Vagina (tissue), 2 donors: ENCODE measurements at regions not wholly inside any gene's neighbourhood (a gene's known extent, or its start where the extent isn't known, plus 50 kb on each side); places are given as distances from the start of the nearest gene placed in this dataset.

Experiments
- DNase-seq, 2 donors: peaks; one replicate each; pipeline ENCODE4 v3.0.0-alpha.2; 2017; ENCODE audit errors: extremely low spot score in 2 of 2
- H3K27ac ChIP-seq: fragments of 200-600 bp; sonication (generic); one replicate; pipeline ENCODE4 v1.5.1; 2019
- H3K27me3 ChIP-seq: fragments of 200-600 bp; sonication (generic); one replicate; pipeline ENCODE4 v1.5.1; 2019
- H3K36me3 ChIP-seq, 2 donors: fragments of 200-600 bp; sonication (generic); one replicate each; pipeline ENCODE4 v1.5.1; 2017 to 2019
- H3K4me1 ChIP-seq: fragments of 200-600 bp; sonication (generic); one replicate; pipeline ENCODE4 v1.5.1; 2019
- H3K4me3 ChIP-seq, 2 donors: fragments of 200-600 bp; sonication (generic); 1 replicate in 1 of 2; 2 replicates in 1 of 2; pipeline ENCODE4 v1.5.1; 2016 to 2019
- H3K9me3 ChIP-seq: fragments of 200-600 bp; sonication (generic); one replicate; pipeline ENCODE4 v1.5.1; 2019
- CTCF ChIP-seq, 3 experiments: fragments of 450-650 bp in 2 of 3; fragments of 200-600 bp in 1 of 3; sonication (generic) in 1 of 3; IDR thresholded peaks; one replicate each; pipeline ENCODE4 v1.5.1; 2017 to 2019; ENCODE audit warnings: antibody characterized with exemption in 3 of 3, mild to moderate bottlenecking in 2 of 3, moderate library complexity in 2 of 3
- POLR2A ChIP-seq, 2 donors: fragments of 450-650 bp; IDR thresholded peaks; one replicate each; pipeline ENCODE4 v1.6.1; 2017; ENCODE audit warnings: antibody characterized with exemption in 2 of 2, mild to moderate bottlenecking in 2 of 2, moderate library complexity in 2 of 2
- POLR2AphosphoS5 ChIP-seq, 2 donors: sonication (generic); formaldehyde crosslinking; IDR thresholded peaks; one replicate each; pipeline ENCODE4 v1.9.0; 2017; ENCODE audit warnings: antibody characterized with exemption in 2 of 2, mild to moderate bottlenecking in 2 of 2, low read depth in 1 of 2; ENCODE audit not compliant: insufficient read depth in 1 of 2
- intact Hi-C: fragments of 100-400 bp; cut with DNase I; formaldehyde crosslinking; loops from one replicate; pipeline ENCODE4 v1.15.1; 2023

- Histone ChIP-seq H3K9me3 (no peaks in the 10 kb centered on the region), H3K4me3 (no peak overlapping the region), H3K27me3 (no peaks in the 10 kb centered on the region), H3K27ac (no peak overlapping the region), H3K36me3 (no peaks in the 10 kb centered on the region), H3K4me1 (no peaks in the 10 kb centered on the region)
- DNase-seq, result no peak
- intact Hi-C loops, result no loop called here
- TF ChIP-seq POLR2AphosphoS5 (IDR thresholded peaks at IDR 0.05; ENCODE audit: insufficient read depth in 1 of 2, low read depth in 1 of 2), result no peak
- TF ChIP-seq POLR2A (IDR thresholded peaks at IDR 0.05), result no peak
- TF ChIP-seq CTCF (IDR thresholded peaks at IDR 0.05), result no peak
These were observed 181.1 kb upstream of the DAB2 start for GRCh38 chr5:39605588-39606575.

GRCh38 chr5:39605145-39605544 is 180.4 kb upstream of the DAB2 start:
- TF ChIP-seq POLR2A (IDR thresholded peaks at IDR 0.05) (no peak), CTCF (IDR thresholded peaks at IDR 0.05) (no peak), POLR2AphosphoS5 (IDR thresholded peaks at IDR 0.05; ENCODE audit: insufficient read depth in 1 of 2, low read depth in 1 of 2) (no peak)
- intact Hi-C loops, result no loop called here

GRCh38 chr5:39604491-39604890 is 179.7 kb upstream of the DAB2 start:
- Histone ChIP-seq H3K4me1 (no peaks in the 10 kb centered on the region), H3K36me3 (no peaks in the 10 kb centered on the region), H3K4me3 (no peak overlapping the region), H3K27ac (no peak overlapping the region), H3K27me3 (no peaks in the 10 kb centered on the region), H3K9me3 (no peaks in the 10 kb centered on the region)
- no peak for TF ChIP-seq POLR2A (IDR thresholded peaks at IDR 0.05)
- no peak for TF ChIP-seq CTCF (IDR thresholded peaks at IDR 0.05)
- no peak for TF ChIP-seq POLR2AphosphoS5 (IDR thresholded peaks at IDR 0.05; ENCODE audit: insufficient read depth in 1 of 2, low read depth in 1 of 2)
- intact Hi-C loops, result no loop called here
- no peak for DNase-seq

More at GRCh38 chr5:39605145-39605544, 180.4 kb upstream of the DAB2 start:
- no peaks in the 10 kb centered on the region for H3K36me3 ChIP-seq
- H3K9me3 ChIP-seq, result no peaks in the 10 kb centered on the region
- H3K4me3 ChIP-seq, result no peak overlapping the region
- H3K4me1 ChIP-seq, result no peaks in the 10 kb centered on the region
- DNase-seq, result no peak
- H3K27ac ChIP-seq, result no peak overlapping the region
- H3K27me3 ChIP-seq, result no peaks in the 10 kb centered on the region

- Histone ChIP-seq H3K36me3 (no peaks in the 10 kb centered on the region), H3K4me3 (no peak overlapping the region), H3K27ac (no peak overlapping the region), H3K9me3 (no peaks in the 10 kb centered on the region), H3K4me1 (no peaks in the 10 kb centered on the region), H3K27me3 (no peaks in the 10 kb centered on the region)
- DNase-seq, result no peak
- TF ChIP-seq CTCF (IDR thresholded peaks at IDR 0.05) (peak in 2 of 3 experiments; percentile 26 to 41), POLR2AphosphoS5 (IDR thresholded peaks at IDR 0.05; ENCODE audit: insufficient read depth in 1 of 2, low read depth in 1 of 2) (no peak)
- intact Hi-C loops, result no loop called here
These were observed 175.1 kb upstream of the DAB2 start for GRCh38 chr5:39599721-39600431.
